CD4-positive, alpha-beta T cell treated with Interleukin-15 for 4 hours (primary cell): ENCODE measurements at regions not wholly inside any gene's neighbourhood (a gene's known extent, or its start where the extent isn't known, plus 50 kb on each side); places are given as distances from the start of the nearest gene placed in this dataset.
"Not testable (repeated sequence)": the region's sequence is repeated elsewhere in the genome, so short reads cannot be mapped to it uniquely, and the experiment has no call there.

Experiments used
- DNase-seq: peaks from one replicate; pipeline ENCODE4 v3.0.0-alpha.2; 2020; ENCODE audit warnings: low spot score

GRCh38 chr7:65744406-65744805 lies 128.5 kb upstream of the VKORC1L1 start:
- DNase-seq, result no peak

- DNase-seq, result no peak
These were observed 126.5 kb upstream of the VKORC1L1 start for GRCh38 chr7:65746398-65746669.

- no peak for DNase-seq
These were observed 123.8 kb upstream of the VKORC1L1 start for GRCh38 chr7:65749039-65749438.

GRCh38 chr7:65749518-65749917 lies 123.4 kb upstream of the VKORC1L1 start:
- no peak for DNase-seq

GRCh38 chr7:65750511-65751344 lies 122.1 kb upstream of the VKORC1L1 start:
- peak; percentile 87 for DNase-seq

GRCh38 chr7:65754070-65754469 lies 118.8 kb upstream of the VKORC1L1 start:
- not testable (repeated sequence) for DNase-seq

- not testable (repeated sequence) for DNase-seq
These were observed 113.9 kb upstream of the VKORC1L1 start for GRCh38 chr7:65758991-65759390.

GRCh38 chr7:65762712-65763111 lies 110.2 kb upstream of the VKORC1L1 start:
- DNase-seq, result not testable (repeated sequence)

- not testable (repeated sequence) for DNase-seq
These were observed 109.8 kb upstream of the VKORC1L1 start for GRCh38 chr7:65763114-65763513.

- peak; percentile 92 for DNase-seq
These were observed 102.2 kb upstream of the VKORC1L1 start for GRCh38 chr7:65770473-65771225.

- DNase-seq, result not testable (repeated sequence)
These were observed 101.7 kb upstream of the VKORC1L1 start for GRCh38 chr7:65771226-65771569.

GRCh38 chr7:65776677-65777076 lies 96.2 kb upstream of the VKORC1L1 start:
- DNase-seq, result not testable (repeated sequence)

- DNase-seq, result not testable (repeated sequence)
These were observed 82.9 kb upstream of the VKORC1L1 start for GRCh38 chr7:65789943-65790342.

- DNase-seq, result not testable (repeated sequence)
These were observed 81.1 kb upstream of the VKORC1L1 start for GRCh38 chr7:65791788-65792187.

GRCh38 chr7:65792726-65793125 lies 80.1 kb upstream of the VKORC1L1 start:
- DNase-seq, result not testable (repeated sequence)

- DNase-seq, result not testable (repeated sequence)
These were observed 78.0 kb upstream of the VKORC1L1 start for GRCh38 chr7:65794671-65795391.

GRCh38 chr7:65795392-65795716 lies 77.5 kb upstream of the VKORC1L1 start:
- not testable (repeated sequence) for DNase-seq

- no peak for DNase-seq
These were observed 76.7 kb upstream of the VKORC1L1 start for GRCh38 chr7:65796205-65796604.

- DNase-seq, result not testable (repeated sequence)
These were observed 75.8 kb upstream of the VKORC1L1 start for GRCh38 chr7:65797086-65797485.

- not testable (repeated sequence) for DNase-seq
These were observed 75.3 kb upstream of the VKORC1L1 start for GRCh38 chr7:65797566-65797965.

- peak; percentile 41 for DNase-seq
These were observed 74.5 kb upstream of the VKORC1L1 start for GRCh38 chr7:65798111-65799075.

GRCh38 chr7:65800191-65800590 lies 72.7 kb upstream of the VKORC1L1 start:
- not testable (repeated sequence) for DNase-seq
